ENCODE measurements at regions not wholly inside any gene's neighbourhood (a gene's known extent, or its start where the extent isn't known, plus 50 kb on each side); places are given as distances from the start of the nearest gene placed in this dataset.

DNA sequence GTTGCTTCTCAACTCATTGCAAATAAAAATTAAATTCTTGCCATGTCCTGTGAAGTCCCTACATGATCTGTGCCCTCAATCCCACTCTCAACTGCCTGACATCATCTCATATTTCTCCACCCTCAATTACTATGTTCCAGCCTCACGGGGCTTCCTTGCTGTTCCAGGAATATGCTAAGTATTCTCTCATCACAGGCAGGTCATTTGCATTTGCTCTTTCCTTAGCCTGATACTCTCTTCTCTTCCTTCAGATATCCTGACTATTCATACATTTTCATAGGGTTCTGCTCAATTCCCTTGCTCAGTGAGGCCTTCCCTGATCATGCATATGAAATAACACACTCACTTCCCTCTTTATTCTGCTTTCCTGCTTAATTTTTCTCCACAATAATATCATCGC is 135.1 kb upstream of the DAB2 start:
- TF ChIP-seq, protein P1, sequence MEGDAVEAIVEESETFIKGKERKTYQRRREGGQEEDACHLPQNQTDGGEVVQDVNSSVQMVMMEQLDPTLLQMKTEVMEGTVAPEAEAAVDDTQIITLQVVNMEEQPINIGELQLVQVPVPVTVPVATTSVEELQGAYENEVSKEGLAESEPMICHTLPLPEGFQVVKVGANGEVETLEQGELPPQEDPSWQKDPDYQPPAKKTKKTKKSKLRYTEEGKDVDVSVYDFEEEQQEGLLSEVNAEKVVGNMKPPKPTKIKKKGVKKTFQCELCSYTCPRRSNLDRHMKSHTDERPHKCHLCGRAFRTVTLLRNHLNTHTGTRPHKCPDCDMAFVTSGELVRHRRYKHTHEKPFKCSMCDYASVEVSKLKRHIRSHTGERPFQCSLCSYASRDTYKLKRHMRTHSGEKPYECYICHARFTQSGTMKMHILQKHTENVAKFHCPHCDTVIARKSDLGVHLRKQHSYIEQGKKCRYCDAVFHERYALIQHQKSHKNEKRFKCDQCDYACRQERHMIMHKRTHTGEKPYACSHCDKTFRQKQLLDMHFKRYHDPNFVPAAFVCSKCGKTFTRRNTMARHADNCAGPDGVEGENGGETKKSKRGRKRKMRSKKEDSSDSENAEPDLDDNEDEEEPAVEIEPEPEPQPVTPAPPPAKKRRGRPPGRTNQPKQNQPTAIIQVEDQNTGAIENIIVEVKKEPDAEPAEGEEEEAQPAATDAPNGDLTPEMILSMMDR (IDR thresholded peaks at IDR 0.05): no peak
- no peak for TF ChIP-seq POLR2A (IDR thresholded peaks at IDR 0.05)
- no peak for TF ChIP-seq POLR2AphosphoS5 (IDR thresholded peaks at IDR 0.05)
- no peak for TF ChIP-seq EP300 (IDR thresholded peaks at IDR 0.05)
